GM13976 (cell line): ENCODE measurements at regions not wholly inside any gene's neighbourhood (a gene's known extent, or its start where the extent isn't known, plus 50 kb on each side); places are given as distances from the start of the nearest gene placed in this dataset.

Experiments used
- DNase-seq: peaks from one replicate; pipeline ENCODE4 v3.0.0; 2012; ENCODE audit warnings: low spot score
- CTCF ChIP-seq: IDR thresholded peaks from 2 replicates; pipeline ENCODE4 v1.5.1; 2012; ENCODE audit warnings: borderline replicate concordance, mild to moderate bottlenecking; ENCODE audit not compliant: insufficient read depth; ENCODE audit errors: extremely low read depth, missing control alignments, control extremely low read depth
- in situ Hi-C: fragments of 300-500 bp; cut with MboI; formaldehyde crosslinking; loops from one replicate; pipeline ENCODE4 v1.12.0; 2022; ENCODE audit warnings: low sequenced_read_pairs, mixed read lengths, inconsistent platforms; ENCODE audit not compliant: unreplicated experiment

GRCh38 chr2:65804777-65805176, 372.4 kb upstream of the SPRED2 start:
- TF ChIP-seq CTCF: no peak
- no peak for DNase-seq
- in situ Hi-C loops: no loop called here

GRCh38 chr2:65802298-65802942, 370.0 kb upstream of the SPRED2 start:
- no peak for DNase-seq
- TF ChIP-seq CTCF: no peak
- in situ Hi-C loops: no loop called here

- no peak for DNase-seq
- in situ Hi-C loops: no loop called here
- no peak for TF ChIP-seq CTCF
Observed at GRCh38 chr2:65800998-65801397, 368.6 kb upstream of the SPRED2 start.

- TF ChIP-seq CTCF: no peak
- no peak for DNase-seq
- in situ Hi-C loops: no loop called here
Observed at GRCh38 chr2:65799141-65799854, 366.9 kb upstream of the SPRED2 start.

- no peak for TF ChIP-seq CTCF
- no peak for DNase-seq
- in situ Hi-C loops: no loop called here
Observed at GRCh38 chr2:65798641-65799040, 366.2 kb upstream of the SPRED2 start.

GRCh38 chr2:65794994-65795393, 362.6 kb upstream of the SPRED2 start:
- no peak for DNase-seq
- no peak for TF ChIP-seq CTCF
- in situ Hi-C loops: no loop called here
